ENCODE measurements at regions not wholly inside any gene's neighbourhood (a gene's known extent, or its start where the extent isn't known, plus 50 kb on each side); places are given as distances from the start of the nearest gene placed in this dataset.
"Not testable (repeated sequence)": the region's sequence is repeated elsewhere in the genome, so short reads cannot be mapped to it uniquely, and the experiment has no call there.

- no peak for DNase-seq
These were observed 372.3 kb downstream of the NDFIP2 start for GRCh38 chr13:79853251-79853650.

GRCh38 chr13:79851318-79851717, 370.4 kb downstream of the NDFIP2 start:
- DNase-seq: no peak

GRCh38 chr13:79847882-79848592, 367.1 kb downstream of the NDFIP2 start:
- DNase-seq: no peak

- DNase-seq: no peak
These were observed 365.4 kb downstream of the NDFIP2 start for GRCh38 chr13:79846386-79846785.

GRCh38 chr13:79837741-79838450, 356.9 kb downstream of the NDFIP2 start:
- no peak for DNase-seq

GRCh38 chr13:79836121-79836520, 355.2 kb downstream of the NDFIP2 start:
- DNase-seq: not testable (repeated sequence)

- no peak for DNase-seq
These were observed 353.9 kb downstream of the NDFIP2 start for GRCh38 chr13:79834876-79835275.

GRCh38 chr13:79833991-79834390, 353.0 kb downstream of the NDFIP2 start:
- no peak for DNase-seq

GRCh38 chr13:79831556-79831955, 350.6 kb downstream of the NDFIP2 start:
- DNase-seq: no peak

GRCh38 chr13:79830945-79831344, 350.0 kb downstream of the NDFIP2 start:
- no peak for DNase-seq

- DNase-seq: no peak
These were observed 349.5 kb downstream of the NDFIP2 start for GRCh38 chr13:79830426-79830825.

- DNase-seq: no peak
These were observed 348.9 kb downstream of the NDFIP2 start for GRCh38 chr13:79829880-79830279.

GRCh38 chr13:79825959-79826358, 345.0 kb downstream of the NDFIP2 start:
- no peak for DNase-seq

GRCh38 chr13:79815041-79815440, 334.1 kb downstream of the NDFIP2 start:
- no peak for DNase-seq

- no peak for DNase-seq
These were observed 331.3 kb downstream of the NDFIP2 start for GRCh38 chr13:79812070-79812850.

GRCh38 chr13:79811170-79811569, 330.2 kb downstream of the NDFIP2 start:
- DNase-seq: no peak

GRCh38 chr13:79810669-79811068, 329.7 kb downstream of the NDFIP2 start:
- DNase-seq: no peak

GRCh38 chr13:79810018-79810417, 329.1 kb downstream of the NDFIP2 start:
- DNase-seq: no peak

GRCh38 chr13:79808475-79808874, 327.5 kb downstream of the NDFIP2 start:
- no peak for DNase-seq

- no peak for DNase-seq
These were observed 326.6 kb downstream of the NDFIP2 start for GRCh38 chr13:79807554-79807953.

- no peak for DNase-seq
These were observed 325.9 kb downstream of the NDFIP2 start for GRCh38 chr13:79806821-79807220.

- no peak for DNase-seq
These were observed 324.4 kb downstream of the NDFIP2 start for GRCh38 chr13:79805317-79805716.

GRCh38 chr13:79803989-79804388, 323.0 kb downstream of the NDFIP2 start:
- DNase-seq: no peak

GRCh38 chr13:79803296-79803695, 322.3 kb downstream of the NDFIP2 start:
- DNase-seq: no peak
